Activated CD8-positive, alpha-beta memory T cell treated with anti-CD3 and anti-CD28 coated beads, Interleukin-2, amount 50 U/mL, for 48 hours (primary cell): ENCODE measurements at regions not wholly inside any gene's neighbourhood (a gene's known extent, or its start where the extent isn't known, plus 50 kb on each side); places are given as distances from the start of the nearest gene placed in this dataset.

ENCODE experiments used
- DNase-seq: peaks from one replicate; pipeline ENCODE4 v3.0.0-alpha.2; 2020

GRCh38 chr1:221902961-221903360 is 161.1 kb upstream of the DUSP10 start:
- no peak for DNase-seq

- no peak for DNase-seq
These were observed 158.8 kb upstream of the DUSP10 start for GRCh38 chr1:221900678-221901077.

- no peak for DNase-seq
These were observed 155.4 kb upstream of the DUSP10 start for GRCh38 chr1:221897321-221897721.

- DNase-seq: no peak
These were observed 150.5 kb upstream of the DUSP10 start for GRCh38 chr1:221892301-221892830.

- DNase-seq: no peak
These were observed 149.8 kb upstream of the DUSP10 start for GRCh38 chr1:221891708-221892107.

GRCh38 chr1:221888801-221889200 is 146.9 kb upstream of the DUSP10 start:
- no peak for DNase-seq

- DNase-seq: no peak
These were observed 146.3 kb upstream of the DUSP10 start for GRCh38 chr1:221888218-221888617.

GRCh38 chr1:221887758-221888157 is 145.9 kb upstream of the DUSP10 start:
- no peak for DNase-seq

- no peak for DNase-seq
These were observed 145.5 kb upstream of the DUSP10 start for GRCh38 chr1:221887415-221887746.

GRCh38 chr1:221886743-221887414 is 145.0 kb upstream of the DUSP10 start:
- DNase-seq: no peak

GRCh38 chr1:221886311-221886710 is 144.4 kb upstream of the DUSP10 start:
- DNase-seq: no peak

GRCh38 chr1:221884821-221885220 is 142.9 kb upstream of the DUSP10 start:
- DNase-seq: no peak

GRCh38 chr1:221881805-221882581 is 140.1 kb upstream of the DUSP10 start:
- no peak for DNase-seq

GRCh38 chr1:221880182-221880581 is 138.3 kb upstream of the DUSP10 start:
- no peak for DNase-seq

- DNase-seq: no peak
These were observed 136.2 kb upstream of the DUSP10 start for GRCh38 chr1:221878134-221878533.

- no peak for DNase-seq
These were observed 135.4 kb upstream of the DUSP10 start for GRCh38 chr1:221877311-221877710.

GRCh38 chr1:221875004-221875330 is 133.1 kb upstream of the DUSP10 start:
- no peak for DNase-seq

GRCh38 chr1:221874285-221875003 is 132.6 kb upstream of the DUSP10 start:
- DNase-seq: no peak

- DNase-seq: no peak
These were observed 131.8 kb upstream of the DUSP10 start for GRCh38 chr1:221873673-221874072.

- DNase-seq: no peak
These were observed 129.2 kb upstream of the DUSP10 start for GRCh38 chr1:221871056-221871455.

GRCh38 chr1:221869779-221870178 is 127.9 kb upstream of the DUSP10 start:
- DNase-seq: no peak

- no peak for DNase-seq
These were observed 126.9 kb upstream of the DUSP10 start for GRCh38 chr1:221868593-221869303.

- DNase-seq: no peak
These were observed 125.1 kb upstream of the DUSP10 start for GRCh38 chr1:221867003-221867402.
